NCI-H748 (cell line): ENCODE measurements at regions not wholly inside any gene's neighbourhood (a gene's known extent, or its start where the extent isn't known, plus 50 kb on each side); places are given as distances from the start of the nearest gene placed in this dataset.
A peak's percentile ranks its signal among the peaks of the same experiment; 100 is the strongest.

Experiments used
- DNase-seq: peaks from one replicate; lab custom pipeline; 2025; ENCODE audit not compliant: unreplicated experiment; lab: John Stamatoyannopoulos, UW

DNA sequence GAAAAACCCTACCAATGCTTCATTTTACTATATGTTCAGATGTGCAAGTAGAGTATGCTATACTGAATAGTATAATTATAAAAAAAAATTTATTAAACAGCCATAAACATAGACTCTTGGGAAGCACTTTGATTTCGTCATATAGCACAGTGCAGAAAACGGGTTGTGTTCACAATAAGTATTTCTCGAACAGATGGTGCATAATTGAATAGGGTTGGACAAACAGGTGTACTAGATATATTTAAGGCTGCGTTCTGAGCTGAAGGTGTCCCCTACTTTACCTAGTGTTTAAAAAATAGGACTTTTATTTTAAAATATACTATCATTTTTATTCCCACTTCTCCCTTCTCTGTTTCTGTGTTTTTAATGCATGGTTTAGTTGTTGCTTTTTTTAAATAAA, 841.5 kb downstream of the ANKRD7 start:
- DNase-seq: no peak

DNA sequence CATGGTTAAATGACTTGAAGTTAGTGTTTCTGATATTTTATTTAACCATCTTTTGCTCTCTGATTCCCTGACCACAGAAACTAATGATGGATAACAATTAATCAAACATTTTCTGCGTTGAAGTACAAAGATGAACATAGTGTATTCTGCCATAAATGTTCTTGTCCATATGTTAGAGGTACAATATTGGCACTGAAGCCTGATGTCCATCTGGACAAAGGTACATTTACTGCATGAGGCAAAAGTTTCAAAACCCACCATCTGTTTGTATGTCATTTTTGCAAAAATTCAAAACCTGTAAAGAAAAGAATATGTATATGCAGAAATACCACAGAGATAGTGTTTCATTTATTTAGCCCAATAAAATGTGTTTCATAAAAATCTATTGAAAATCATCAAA, 861.5 kb downstream of the ANKRD7 start:
- no peak for DNase-seq

- DNase-seq: no peak
These were observed 866.3 kb downstream of the ANKRD7 start for GRCh38 chr7:119090851-119091250.

DNA sequence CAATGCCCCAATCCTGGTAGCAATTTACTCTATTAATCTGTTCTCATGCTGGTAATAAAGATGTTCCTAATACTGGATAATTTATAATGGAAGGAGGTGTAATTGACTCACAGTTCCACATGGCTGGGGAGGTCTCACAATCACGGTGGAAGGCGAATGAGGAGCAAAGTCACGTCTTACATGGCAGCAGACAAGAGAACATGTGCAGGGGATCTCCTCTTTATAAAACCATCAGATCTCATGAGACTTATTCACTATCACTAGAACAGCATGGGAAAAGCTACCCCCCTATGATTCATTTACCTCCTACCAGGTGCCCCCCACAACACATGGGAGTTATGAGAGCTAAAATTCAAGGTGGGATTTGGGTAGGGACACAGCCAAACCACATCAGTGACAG, 872.2 kb downstream of the ANKRD7 start:
- DNase-seq: no peak

DNA sequence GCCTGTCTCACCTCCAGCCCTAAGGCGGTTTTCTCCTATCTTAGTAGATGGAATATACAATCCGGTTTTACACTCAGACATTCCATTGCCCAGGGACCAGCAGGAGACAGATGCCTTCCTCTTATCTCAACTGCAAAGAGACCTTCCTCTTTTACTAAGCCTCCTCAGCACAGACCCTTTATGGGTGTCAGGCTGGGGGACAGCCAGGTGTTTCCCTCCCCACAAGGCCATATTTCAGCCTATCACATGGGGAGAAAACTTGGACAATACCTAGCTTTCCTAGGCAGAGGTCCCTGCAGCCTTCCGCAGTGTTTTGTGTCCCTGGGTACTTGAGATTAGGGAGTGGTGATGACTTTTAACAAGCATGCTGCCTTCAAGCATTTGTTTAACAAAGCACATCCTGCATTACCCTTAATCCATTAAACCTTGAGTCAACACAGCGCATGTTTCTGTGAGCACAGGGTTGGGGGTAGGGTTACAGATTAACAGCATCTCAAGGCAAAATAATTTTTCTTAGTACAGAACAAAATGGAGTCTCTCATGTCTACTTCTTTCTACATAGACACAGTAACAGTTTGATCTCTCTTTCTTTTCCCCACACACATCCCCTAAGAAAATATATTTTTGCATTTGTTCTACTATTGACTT, 876.2 kb downstream of the ANKRD7 start:
- peak; percentile 94 for DNase-seq

- no peak for DNase-seq
These were observed 877.8 kb downstream of the ANKRD7 start for GRCh38 chr7:119102291-119102690.

DNA sequence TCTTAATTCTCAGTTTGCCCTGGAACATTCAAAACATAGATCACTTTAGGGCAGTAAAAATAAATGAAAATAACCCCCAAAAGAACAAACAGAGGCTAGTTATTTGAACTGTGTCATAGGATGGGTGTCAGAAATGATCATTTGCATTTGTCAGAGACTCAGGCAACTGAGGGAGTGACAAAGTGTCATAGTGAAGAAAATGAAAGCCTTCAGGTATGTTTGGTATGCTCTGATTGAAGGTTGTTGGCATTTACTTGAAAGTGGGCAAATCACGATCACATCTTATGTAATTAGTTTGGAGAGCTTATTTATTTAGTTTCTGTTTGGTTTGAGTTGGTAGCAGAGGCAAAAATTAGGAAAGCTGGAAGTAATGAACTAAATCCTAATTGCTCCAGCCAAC, 880.9 kb downstream of the ANKRD7 start:
- no peak for DNase-seq

- DNase-seq: no peak
These were observed 898.8 kb downstream of the ANKRD7 start for GRCh38 chr7:119123326-119123725.

DNA sequence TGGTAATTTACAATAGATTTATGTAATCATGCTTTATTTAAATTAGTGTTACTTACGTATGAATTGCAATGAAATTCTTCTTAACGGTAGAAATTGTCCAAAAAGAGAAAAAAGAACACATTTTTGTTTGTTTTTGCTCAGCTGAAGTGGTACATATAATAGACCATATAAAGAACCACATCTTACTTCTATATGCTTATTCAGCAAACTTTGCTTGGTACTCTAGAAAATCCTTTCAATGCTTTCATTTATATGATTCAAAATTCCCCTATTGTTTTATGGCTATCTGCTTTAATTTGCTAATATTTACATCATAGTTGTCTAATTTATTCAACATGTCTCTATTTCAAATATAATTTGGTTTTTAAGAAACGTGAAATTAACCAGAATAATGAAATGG, 903.2 kb downstream of the ANKRD7 start:
- no peak for DNase-seq

DNA sequence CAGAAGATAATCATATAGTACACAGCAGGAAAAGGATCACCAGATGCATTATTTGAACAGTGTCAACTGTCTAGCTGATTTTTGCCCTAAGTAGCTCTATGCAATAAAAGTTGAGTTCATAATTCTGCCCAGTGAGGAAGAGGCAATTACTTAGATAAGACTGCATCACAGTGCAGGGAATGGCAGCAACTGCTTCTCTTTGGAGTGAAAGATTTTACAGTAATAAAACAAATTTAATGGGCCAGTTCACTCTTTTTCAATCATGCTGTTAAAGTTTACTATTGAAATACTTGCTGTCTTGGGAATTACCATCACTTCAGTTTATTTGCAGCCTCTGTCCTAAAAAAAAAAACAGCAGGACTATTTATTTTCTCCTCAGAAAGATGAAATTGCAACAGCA, 907.9 kb downstream of the ANKRD7 start:
- DNase-seq: no peak

DNA sequence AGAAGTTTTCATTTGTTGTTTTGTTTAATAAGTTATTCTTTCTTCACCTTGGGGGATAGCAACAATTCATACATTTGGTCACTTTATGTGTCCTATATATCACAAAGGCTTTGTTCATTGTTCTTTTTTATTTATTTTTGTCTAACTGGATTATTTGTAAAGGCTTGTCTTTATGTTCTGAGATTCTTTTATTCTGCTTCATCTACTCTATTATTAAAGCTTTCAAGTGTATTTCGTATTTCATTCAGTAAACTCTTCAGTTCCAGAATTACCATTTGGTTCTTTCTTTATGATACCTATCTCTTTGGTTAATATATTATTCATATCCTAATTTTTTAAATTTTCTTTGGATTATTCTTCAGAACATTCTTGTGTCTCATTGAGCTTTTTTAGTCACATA, 942.9 kb downstream of the ANKRD7 start:
- DNase-seq: no peak

DNA sequence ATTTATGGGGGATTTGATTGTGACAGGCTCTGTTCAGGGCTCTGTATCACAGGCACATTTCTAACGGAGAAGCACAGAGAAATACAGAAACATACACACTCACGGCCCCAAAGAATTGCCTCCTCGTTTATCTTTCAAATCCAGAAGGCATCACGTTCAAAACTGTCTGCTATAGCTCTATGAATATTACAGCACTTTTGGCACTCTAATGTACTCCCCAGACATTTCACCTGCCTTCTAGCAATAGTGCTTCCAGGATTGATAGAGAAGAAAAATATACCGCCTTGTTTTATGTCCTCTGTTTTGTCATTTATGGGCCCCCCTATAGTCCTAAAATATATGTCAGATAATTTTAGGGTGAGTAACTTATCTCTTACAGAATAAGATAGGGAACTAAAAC, 947.5 kb downstream of the ANKRD7 start:
- no peak for DNase-seq

DNA sequence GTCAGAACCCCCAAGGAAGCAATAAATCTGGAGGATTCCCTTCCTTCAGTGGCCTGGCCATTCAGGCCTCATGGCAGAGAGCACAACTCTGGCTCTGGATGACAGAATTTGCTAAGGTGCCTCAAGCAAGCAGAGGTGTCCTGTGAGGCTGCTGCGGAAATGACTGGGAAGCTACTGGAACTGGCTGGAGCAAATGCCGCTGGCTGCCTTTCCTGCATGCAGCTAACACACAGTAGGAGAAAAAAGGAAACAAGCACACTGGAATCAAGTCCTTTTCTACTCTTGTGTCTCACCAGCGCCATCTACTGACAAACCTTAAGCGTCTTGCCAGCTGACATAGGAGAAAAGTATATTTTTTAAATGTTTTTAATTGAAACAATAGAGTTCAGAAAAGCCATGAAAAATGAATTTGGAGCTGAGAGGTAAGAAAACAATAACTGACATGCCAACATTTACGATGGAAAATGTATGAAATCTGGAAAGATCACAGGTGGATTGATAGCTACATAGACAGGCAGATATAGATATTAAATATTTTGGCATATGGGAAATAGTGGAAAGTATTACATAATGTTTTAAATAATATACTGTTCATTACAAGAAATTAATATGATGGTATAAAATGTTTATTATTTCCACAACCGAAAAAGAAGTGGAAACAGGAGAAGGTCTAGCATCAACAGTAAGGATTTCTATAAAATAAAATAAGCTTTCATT, 951.6 kb downstream of the ANKRD7 start:
- DNase-seq: peak; percentile 92

- no peak for DNase-seq
These were observed 953.4 kb downstream of the ANKRD7 start for GRCh38 chr7:119177863-119178262.

- no peak for DNase-seq
These were observed 959.8 kb downstream of the ANKRD7 start for GRCh38 chr7:119184124-119184788.

DNA sequence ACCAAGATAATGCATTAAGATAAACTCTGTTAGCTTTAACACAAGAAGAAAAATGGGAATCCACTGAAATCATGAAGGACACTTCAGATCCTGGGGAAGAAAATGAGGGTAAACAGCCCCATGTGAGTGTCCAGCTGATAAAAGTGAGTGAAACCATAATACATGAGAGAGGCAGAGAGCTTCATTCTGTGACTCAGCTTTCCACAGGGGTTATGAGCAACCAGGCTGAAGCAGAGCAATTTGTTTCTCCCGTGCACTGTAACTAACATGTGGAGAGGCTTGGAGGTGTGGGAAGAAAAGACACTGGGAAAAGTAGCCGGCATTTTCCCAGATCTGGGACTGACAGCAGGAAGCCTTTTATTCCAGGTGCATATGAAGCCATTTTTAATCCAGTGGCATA, 971.7 kb downstream of the ANKRD7 start:
- DNase-seq: no peak

DNA sequence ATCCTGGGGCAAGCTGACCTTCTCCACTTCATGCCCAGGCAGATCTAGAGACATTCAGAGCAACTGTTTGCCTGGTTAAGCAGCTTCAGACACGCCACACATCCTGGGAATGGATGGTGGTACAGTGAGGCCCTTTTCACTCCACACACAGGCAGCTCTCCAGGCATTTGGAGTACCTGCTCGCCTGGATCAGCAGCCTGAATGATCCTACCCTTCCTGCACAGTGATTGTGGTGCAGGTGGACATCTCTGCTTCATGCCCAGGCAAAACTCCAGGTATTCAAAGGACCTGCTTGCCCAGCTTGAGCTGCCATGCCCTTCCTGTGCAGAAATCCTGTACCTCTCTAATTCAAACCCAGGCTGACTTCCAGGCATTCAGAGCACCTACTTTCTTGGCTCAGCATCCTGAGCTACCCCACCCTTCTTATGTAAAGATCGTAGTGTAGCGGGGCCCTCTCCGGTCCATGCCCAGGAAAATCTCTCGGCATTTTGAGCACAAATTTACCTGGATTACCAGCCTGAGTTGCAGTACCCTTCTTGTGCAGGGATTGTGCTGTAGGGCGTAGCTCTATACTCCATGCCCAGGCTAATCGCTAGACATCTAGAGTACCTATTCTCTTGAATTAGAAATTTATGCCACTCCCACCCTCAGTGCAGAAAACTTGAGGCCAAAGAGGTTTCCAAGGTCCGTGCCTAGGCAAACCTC, 972.8 kb downstream of the ANKRD7 start:
- no peak for DNase-seq

DNA sequence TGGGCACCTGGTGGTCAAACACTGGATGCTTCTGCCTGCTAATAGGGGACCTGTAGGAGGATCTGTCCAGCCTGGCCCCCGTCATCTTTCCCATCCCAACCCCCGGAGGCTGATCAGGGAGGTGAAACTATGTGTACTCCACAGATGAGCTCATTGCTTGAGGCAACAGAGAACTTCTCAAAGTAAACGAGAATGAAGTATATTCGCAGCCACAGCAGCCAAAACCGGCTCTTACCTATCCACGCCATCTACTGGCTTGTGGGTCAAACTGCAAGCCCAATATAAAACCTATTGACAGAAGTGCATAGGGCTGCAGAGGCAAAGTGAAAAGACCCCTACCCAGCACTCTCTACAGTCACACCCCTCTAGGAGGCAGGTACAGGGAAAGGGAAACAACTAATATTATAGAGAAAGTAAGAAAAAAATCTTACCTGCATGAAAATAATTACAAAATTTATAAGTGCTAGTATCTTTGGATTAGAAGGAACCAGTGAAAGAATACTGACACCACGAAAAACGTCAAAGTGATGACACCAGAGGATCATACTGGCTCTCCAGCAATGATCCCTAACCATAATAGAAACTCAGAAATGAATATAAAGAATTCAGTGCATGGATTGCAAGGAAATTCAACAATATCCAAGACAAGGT, 973.5 kb downstream of the ANKRD7 start:
- DNase-seq: peak; percentile 80

DNA sequence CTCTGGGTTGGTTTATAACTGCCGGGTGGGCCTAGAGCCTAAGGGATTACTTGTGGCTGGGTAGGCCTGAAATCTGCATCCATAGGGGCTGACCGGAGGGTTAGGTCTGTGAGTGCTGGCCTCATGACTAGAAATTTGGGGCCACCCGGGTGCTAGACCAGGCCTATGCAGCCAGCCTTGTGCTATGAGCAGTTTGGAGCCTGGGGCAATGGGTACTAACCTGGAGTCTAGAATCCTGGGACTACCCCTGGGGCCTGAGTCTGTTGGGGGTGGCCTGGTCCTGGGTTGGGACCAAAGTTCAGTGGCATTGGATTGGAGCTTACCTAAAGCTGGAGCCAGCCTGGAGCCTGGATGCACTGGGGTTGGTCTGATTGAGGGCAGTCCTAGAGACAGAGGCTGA, 995.2 kb downstream of the ANKRD7 start:
- no peak for DNase-seq

DNA sequence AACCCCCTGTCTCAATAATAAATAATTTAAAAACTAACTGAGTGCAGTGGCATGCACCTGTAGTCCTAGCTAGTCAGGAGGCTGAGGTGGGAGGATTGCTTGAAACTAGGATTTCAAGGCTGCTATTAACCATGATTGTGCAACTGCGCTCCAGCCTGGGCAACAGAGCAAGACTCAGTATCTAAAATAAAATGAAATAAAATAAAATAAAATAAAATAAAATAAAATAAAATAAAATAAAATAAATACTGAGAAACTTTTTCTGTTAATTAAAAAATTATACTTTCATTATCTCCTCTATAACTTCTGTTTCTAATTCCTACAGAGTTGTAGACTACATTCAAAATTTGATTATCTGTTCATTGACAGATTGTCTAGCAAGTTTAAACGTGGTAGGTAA, 999.4 kb downstream of the ANKRD7 start:
- DNase-seq: no peak

- DNase-seq: no peak
These were observed 1004.0 kb downstream of the ANKRD7 start for GRCh38 chr7:119228482-119228881.
